T-cell (primary cell): ENCODE measurements at regions not wholly inside any gene's neighbourhood (a gene's known extent, or its start where the extent isn't known, plus 50 kb on each side); places are given as distances from the start of the nearest gene placed in this dataset.

Experiments
- ATAC-seq, 4 experiments: fragments of 200-7000 bp in 3 of 4; fragments of 150-1000 bp in 1 of 4; cut with Tn5 transposase; replicated peaks in 1 of 4; 1 replicate in 3 of 4; 2 replicates in 1 of 4; pipeline ENCODE4 v1.10.0; 2021; ENCODE audit warnings: moderate library complexity in 3 of 4, mild to moderate bottlenecking in 2 of 4, moderate number of reproducible peaks in 1 of 4
- CTCF ChIA-PET, 2 donors: fragments of 300-600 bp; sonication (Branson Sonifier 250); formaldehyde crosslinking; loops; one replicate each; lab custom pipeline; 2022; ENCODE audit warnings: antibody characterized with exemption in 2 of 2; lab: Charles Lee
- POLR2A ChIA-PET, 2 donors: fragments of 300-600 bp; sonication (Branson Sonifier 250); formaldehyde crosslinking; loops; one replicate each; lab custom pipeline; 2022; ENCODE audit warnings: antibody characterized with exemption in 2 of 2; lab: Charles Lee
- DNase-seq, 35 experiments: peaks; one replicate each; pipeline versions ENCODE4 v3.0.0 to v3.0.0-alpha.2; 2013 to 2023
- H3K27ac ChIP-seq: one replicate; pipeline ENCODE4 v1.5.1; 2013; ENCODE audit warnings: low read length
- H3K27me3 ChIP-seq, 2 experiments: replicated peaks in 1 of 2; 1 replicate in 1 of 2; 2 replicates in 1 of 2; pipeline versions ENCODE4 v1.6.1 to v1.7.0; 2013; ENCODE audit warnings: low read length in 1 of 2, mixed read lengths in 1 of 2; ENCODE audit not compliant: control insufficient read depth in 2 of 2, insufficient read depth in 2 of 2; ENCODE audit errors: extremely low read depth in 1 of 2
- H3K36me3 ChIP-seq, 2 donors: 1 replicate in 1 of 2; 2 replicates in 1 of 2; pipeline versions ENCODE4 v1.6.1 to v1.7.0; 2013; ENCODE audit warnings: low read length in 1 of 2; ENCODE audit not compliant: control insufficient read depth in 2 of 2, insufficient read depth in 1 of 2; ENCODE audit errors: extremely low read depth in 1 of 2
- H3K4me1 ChIP-seq, 2 experiments: 1 replicate in 1 of 2; 2 replicates in 1 of 2; pipeline versions ENCODE4 v1.6.1 to v1.7.0; 2013; ENCODE audit warnings: low read length in 2 of 2, mixed read lengths in 1 of 2; ENCODE audit not compliant: insufficient read depth in 2 of 2, control insufficient read depth in 1 of 2; ENCODE audit errors: extremely low read depth in 1 of 2
- H3K4me3 ChIP-seq, 2 donors: 1 replicate in 1 of 2; 2 replicates in 1 of 2; pipeline versions ENCODE4 v1.5.1 to v1.7.0; 2013; ENCODE audit warnings: mild to moderate bottlenecking in 2 of 2, low read length in 1 of 2, moderate library complexity in 1 of 2; ENCODE audit not compliant: control insufficient read depth in 1 of 2; ENCODE audit errors: extremely low read depth in 1 of 2
- H3K9me3 ChIP-seq: 2 replicates; pipeline ENCODE4 v1.7.0; 2013
- H3K27ac Mint-ChIP-seq, 2 donors: one replicate each; pipeline ENCODE4 v1.8.0; 2020 to 2021; ENCODE audit warnings: mild to moderate bottlenecking in 2 of 2, mixed read lengths in 2 of 2
- H3K27me3 Mint-ChIP-seq, 2 donors: one replicate each; pipeline ENCODE4 v1.8.0; 2021 to 2022; ENCODE audit warnings: mixed read lengths in 2 of 2
- H3K36me3 Mint-ChIP-seq: one replicate; pipeline ENCODE4 v1.8.0; 2021; ENCODE audit warnings: mixed read lengths
- H3K4me1 Mint-ChIP-seq, 3 donors: one replicate each; pipeline ENCODE4 v1.8.0; 2020 to 2022; ENCODE audit warnings: mixed read lengths in 3 of 3, mild to moderate bottlenecking in 1 of 3
- H3K4me3 Mint-ChIP-seq, 3 donors: one replicate each; pipeline ENCODE4 v1.8.0; 2020 to 2022; ENCODE audit warnings: mild to moderate bottlenecking in 3 of 3, mixed read lengths in 3 of 3, moderate library complexity in 3 of 3
- H3K9me3 Mint-ChIP-seq, 3 donors: one replicate each; pipeline ENCODE4 v1.8.0; 2020 to 2022; ENCODE audit warnings: mixed read lengths in 3 of 3
- WGBS: methylation state at CpG from one replicate; pipeline ENCODE4 v1.1.5; 2013; ENCODE audit warnings: missing lambda C conversion rate; ENCODE audit not compliant: insufficient coverage; 5-methylcytosine and 5-hydroxymethylcytosine counted together

DNA sequence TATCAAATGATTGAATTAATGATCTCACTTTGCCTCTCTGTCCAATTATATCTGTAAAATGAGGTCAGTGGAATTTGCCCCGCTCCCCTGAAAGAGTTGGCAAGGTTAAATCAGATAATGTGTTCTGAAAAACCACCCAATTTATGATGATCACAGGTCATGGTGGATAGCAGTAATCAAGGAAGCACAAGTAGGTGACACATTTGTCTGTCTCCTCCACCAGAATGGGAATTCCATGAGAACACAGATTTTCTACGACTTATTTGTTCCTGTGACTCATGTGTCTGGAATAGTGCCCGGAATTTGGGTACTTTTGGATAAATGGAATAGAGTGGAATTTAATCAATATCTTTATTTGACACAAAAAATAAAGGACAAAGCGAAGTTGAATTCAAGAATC lies 220.9 kb upstream of the SUCLG2 start:
- Mint-ChIP-seq H3K4me3 (no peak overlapping the region), H3K9me3 (no peaks in the 10 kb centered on the region), H3K27me3 (no peaks in the 10 kb centered on the region), H3K4me1 (no peaks in the 10 kb centered on the region), H3K27ac (no peak overlapping the region), H3K36me3 (no peaks in the 10 kb centered on the region)
- ATAC-seq (no peak), DNase-seq (no peak)
- Histone ChIP-seq H3K4me3 (no peak overlapping the region), H3K27me3 (no peaks in the 10 kb centered on the region), H3K27ac (no peak overlapping the region), H3K36me3 (no peaks in the 10 kb centered on the region), H3K9me3 (no peaks in the 10 kb centered on the region), H3K4me1 (no peaks in the 10 kb centered on the region)
- ChIA-PET CTCF (no interaction called here), POLR2A (no interaction called here)
- 90% methylated on average over 2 of the region's 4 CpGs for WGBS

DNA sequence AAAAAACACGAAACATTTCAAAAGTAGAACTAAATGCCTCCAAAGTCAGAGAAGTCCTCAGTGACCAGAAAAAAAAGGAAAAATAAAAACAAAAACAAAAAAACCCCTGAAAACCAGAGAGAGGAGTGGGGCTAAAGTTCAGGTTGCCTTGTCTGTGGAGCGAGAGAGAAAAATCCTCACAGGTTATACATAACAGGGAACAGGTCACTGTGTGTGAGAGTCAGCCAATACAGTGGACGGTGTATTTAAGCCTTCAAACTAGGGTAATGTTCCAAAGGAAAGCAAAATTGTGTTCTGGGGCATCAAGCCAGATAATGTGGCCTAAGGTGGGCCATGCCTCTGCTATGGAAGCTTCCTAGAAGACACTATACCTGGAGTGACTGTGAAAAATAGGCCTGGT lies 216.1 kb upstream of the SUCLG2 start:
- DNase-seq (no peak), ATAC-seq (no peak)
- Histone ChIP-seq H3K4me1 (no peaks in the 10 kb centered on the region), H3K27ac (no peak overlapping the region), H3K4me3 (no peak overlapping the region), H3K36me3 (no peaks in the 10 kb centered on the region), H3K27me3 (no peaks in the 10 kb centered on the region), H3K9me3 (no peaks in the 10 kb centered on the region)
- H3K4me1 Mint-ChIP-seq: no peaks in the 10 kb centered on the region
- POLR2A ChIA-PET: no interaction called here
- no peak overlapping the region for H3K4me3 Mint-ChIP-seq
- H3K9me3 Mint-ChIP-seq: no peaks in the 10 kb centered on the region
- WGBS: no CpG with 5 or more reads among the region's 3 CpGs
- H3K27me3 Mint-ChIP-seq: no peaks in the 10 kb centered on the region
- H3K36me3 Mint-ChIP-seq: no peaks in the 10 kb centered on the region
- CTCF ChIA-PET: no interaction called here
- no peak overlapping the region for H3K27ac Mint-ChIP-seq

DNA sequence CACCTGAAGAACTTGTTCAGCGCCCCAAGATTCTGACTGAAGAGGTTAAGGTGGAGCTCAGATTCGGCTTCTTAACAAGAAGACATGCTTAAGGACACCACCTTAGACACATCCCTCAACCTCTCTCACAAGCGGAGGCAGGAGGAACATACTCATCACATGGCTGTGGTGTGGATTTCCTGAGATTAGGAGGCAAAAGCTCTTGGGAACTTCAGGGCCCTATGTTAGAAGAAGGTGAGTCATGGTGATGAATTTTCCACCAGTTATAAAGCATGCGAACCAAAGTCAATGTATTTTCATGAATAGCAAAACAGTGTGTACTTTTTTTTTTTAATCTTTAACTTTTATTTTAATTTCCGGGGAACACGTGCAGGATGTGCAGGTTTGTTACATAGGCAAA lies 212.2 kb upstream of the SUCLG2 start:
- Mint-ChIP-seq H3K27me3 (no peaks in the 10 kb centered on the region), H3K9me3 (no peaks in the 10 kb centered on the region), H3K4me3 (no peak overlapping the region), H3K27ac (no peak overlapping the region), H3K36me3 (no peaks in the 10 kb centered on the region), H3K4me1 (no peaks in the 10 kb centered on the region)
- Histone ChIP-seq H3K27me3 (no peaks in the 10 kb centered on the region), H3K36me3 (no peaks in the 10 kb centered on the region), H3K9me3 (no peaks in the 10 kb centered on the region), H3K4me3 (no peak overlapping the region), H3K4me1 (no peaks in the 10 kb centered on the region), H3K27ac (no peak overlapping the region)
- ChIA-PET POLR2A (interaction anchor here in 1 of 2 donors (0.5 kb wide), 1 partner anchor 1308 kb away, joined by 4 read pairs; no protein-coding TSS in a partner anchor), CTCF (no interaction called here)
- ATAC-seq: no peak
- no peak for DNase-seq
- 100% methylated on average over 1 of the region's 6 CpGs for WGBS

DNA sequence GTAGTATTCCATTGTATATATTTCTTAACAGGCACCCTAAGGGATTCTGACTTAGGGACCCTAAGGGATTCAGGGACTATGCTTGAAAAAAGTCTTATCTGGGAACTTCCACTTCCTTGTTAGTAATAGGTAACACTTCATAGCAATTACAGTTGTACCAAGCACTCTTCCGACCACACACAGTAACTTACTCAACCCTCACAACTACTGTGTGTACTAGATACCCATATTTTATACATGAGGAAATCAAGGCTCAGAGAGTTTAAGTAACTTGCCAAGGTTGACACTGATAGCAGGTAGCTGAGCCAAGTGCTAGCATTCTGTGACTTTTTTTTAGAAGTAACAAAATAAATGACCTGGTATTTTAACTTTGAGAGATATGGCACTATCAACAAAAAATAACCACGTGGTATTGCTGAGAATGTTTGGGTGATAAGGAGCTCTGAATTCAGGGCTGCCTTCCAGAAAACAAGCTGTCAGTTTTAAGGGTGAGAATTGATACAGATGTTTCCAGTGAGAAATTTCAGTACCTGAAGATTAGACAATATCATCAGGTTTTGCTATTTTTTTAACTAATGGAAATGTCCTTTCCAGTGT lies 210.3 kb upstream of the SUCLG2 start:
- WGBS: no CpG with 5 or more reads among the region's 2 CpGs
- Mint-ChIP-seq H3K9me3 (peaks cover 0 to under 1% (median 0%) of the 10 kb centered on the region in 3 donors), H3K27ac (no peak overlapping the region), H3K27me3 (no peaks in the 10 kb centered on the region), H3K4me1 (no peaks in the 10 kb centered on the region), H3K4me3 (no peak overlapping the region), H3K36me3 (no peaks in the 10 kb centered on the region)
- ATAC-seq (no peak), DNase-seq (no peak)
- no peak overlapping the region for H3K27ac ChIP-seq
- ChIA-PET CTCF (no interaction called here), POLR2A (no interaction called here)
- no peaks in the 10 kb centered on the region for H3K4me1 ChIP-seq
- no peaks in the 10 kb centered on the region for H3K27me3 ChIP-seq
- H3K36me3 ChIP-seq: no peaks in the 10 kb centered on the region
- no peaks in the 10 kb centered on the region for H3K9me3 ChIP-seq
- H3K4me3 ChIP-seq: no peak overlapping the region

DNA sequence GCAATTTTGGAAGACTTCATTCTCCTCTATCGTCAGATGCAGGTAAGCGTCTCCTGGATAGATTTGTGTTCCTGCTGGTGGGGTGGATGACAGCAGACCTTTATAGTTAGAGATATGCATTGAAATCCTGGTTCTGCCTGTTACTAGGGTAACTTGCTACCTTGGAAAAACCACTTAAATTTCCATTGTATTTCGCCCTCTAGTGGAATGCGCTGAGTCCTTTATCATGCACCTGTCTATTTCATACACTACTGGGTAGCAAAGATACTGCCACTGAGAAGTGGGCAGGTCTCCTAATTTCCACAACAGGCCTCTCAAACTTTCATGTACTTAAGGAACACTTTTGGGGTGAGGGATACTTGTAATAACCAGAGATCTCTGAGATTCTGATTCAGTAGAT lies 209.5 kb upstream of the SUCLG2 start:
- Mint-ChIP-seq H3K36me3 (no peaks in the 10 kb centered on the region), H3K27me3 (no peaks in the 10 kb centered on the region), H3K4me1 (peaks cover 0 to 3% (median 2%) of the 10 kb centered on the region in 3 donors), H3K9me3 (peaks cover 0 to 3% (median 0%) of the 10 kb centered on the region in 3 donors), H3K4me3 (no peak overlapping the region), H3K27ac (no peak overlapping the region)
- Histone ChIP-seq H3K27ac (no peak overlapping the region), H3K9me3 (no peaks in the 10 kb centered on the region), H3K27me3 (no peaks in the 10 kb centered on the region), H3K4me1 (no peaks in the 10 kb centered on the region), H3K36me3 (no peaks in the 10 kb centered on the region), H3K4me3 (no peak overlapping the region)
- 80% methylated on average over 1 of the region's 4 CpGs for WGBS
- ATAC-seq: no peak
- CTCF ChIA-PET: no interaction called here
- DNase-seq: no peak
- POLR2A ChIA-PET: no interaction called here

DNA sequence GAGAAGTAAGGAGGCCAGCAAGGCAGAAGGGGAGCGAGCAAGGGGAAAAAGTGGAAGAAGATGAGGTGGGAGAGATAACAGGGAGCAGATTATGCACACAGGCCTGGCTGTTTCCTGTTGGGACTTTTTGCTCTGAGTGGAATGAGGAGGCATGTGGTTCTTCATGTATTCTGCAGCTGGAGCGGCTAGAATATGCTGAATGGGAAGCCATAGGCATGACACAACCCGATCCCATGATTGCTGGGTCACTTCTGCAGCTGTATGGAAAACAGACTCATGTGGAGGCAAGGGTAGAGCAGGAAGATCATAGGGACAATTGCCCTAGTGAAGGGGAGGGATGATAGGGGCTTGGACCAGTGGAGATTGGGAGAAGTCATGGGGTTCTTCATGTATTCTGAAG lies 206.0 kb upstream of the SUCLG2 start:
- ChIA-PET POLR2A (no interaction called here), CTCF (interaction anchor here in 1 of 2 donors (0.7 kb wide), 1 partner anchor 614 kb away, joined by 3 read pairs; no protein-coding TSS in a partner anchor)
- Mint-ChIP-seq H3K4me1 (peaks cover 5 to 11% (median 10%) of the 10 kb centered on the region in 3 donors), H3K27ac (no peak overlapping the region), H3K9me3 (peaks cover 0 to 3% (median 0%) of the 10 kb centered on the region in 3 donors), H3K36me3 (no peaks in the 10 kb centered on the region), H3K27me3 (no peaks in the 10 kb centered on the region), H3K4me3 (no peak overlapping the region)
- no peak for DNase-seq
- H3K27me3 ChIP-seq: no peaks in the 10 kb centered on the region
- no peak overlapping the region for H3K4me3 ChIP-seq
- H3K27ac ChIP-seq: no peak overlapping the region
- H3K4me1 ChIP-seq: no peaks in the 10 kb centered on the region
- WGBS: 88% methylated on average over 3 of the region's 3 CpGs
- no peaks in the 10 kb centered on the region for H3K9me3 ChIP-seq
- H3K36me3 ChIP-seq: no peaks in the 10 kb centered on the region
- ATAC-seq: no peak

DNA sequence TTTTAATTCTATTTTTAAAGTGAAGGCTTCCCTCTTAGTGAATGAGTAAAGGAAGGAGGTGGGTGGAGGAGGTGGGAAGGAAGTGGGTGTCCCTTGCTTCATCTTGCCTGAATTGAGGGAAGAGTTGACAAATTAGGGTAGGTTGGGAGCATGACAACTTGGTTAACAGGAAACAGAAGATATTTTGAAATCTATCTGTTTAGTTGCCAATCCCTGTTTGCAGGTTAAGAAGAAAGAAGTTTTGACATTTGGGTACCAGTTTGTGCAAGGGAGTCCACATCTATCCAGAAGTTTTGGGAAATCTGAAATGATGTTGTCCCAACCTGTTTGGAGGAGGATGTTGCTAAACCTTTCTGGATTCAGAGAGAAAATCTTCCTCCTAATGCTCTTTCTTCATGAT lies 204.1 kb upstream of the SUCLG2 start:
- ChIA-PET POLR2A (no interaction called here), CTCF (no interaction called here)

More for the DNA sequence above, 204.1 kb upstream of the SUCLG2 start:
- no peaks in the 10 kb centered on the region for H3K9me3 ChIP-seq
- no peak for DNase-seq
- no peak overlapping the region for H3K27ac ChIP-seq
- no peaks in the 10 kb centered on the region for H3K36me3 ChIP-seq
- Mint-ChIP-seq H3K4me3 (no peak overlapping the region), H3K36me3 (no peaks in the 10 kb centered on the region), H3K4me1 (peaks cover 5 to 11% (median 10%) of the 10 kb centered on the region in 3 donors), H3K9me3 (peaks cover 0 to 3% (median 0%) of the 10 kb centered on the region in 3 donors), H3K27me3 (no peaks in the 10 kb centered on the region), H3K27ac (no peak overlapping the region)
- no peak overlapping the region for H3K4me3 ChIP-seq
- H3K27me3 ChIP-seq: no peaks in the 10 kb centered on the region
- no peak for ATAC-seq
- no peaks in the 10 kb centered on the region for H3K4me1 ChIP-seq
